Fibroblast of mammary gland (primary cell): ENCODE measurements at regions not wholly inside any gene's neighbourhood (a gene's known extent, or its start where the extent isn't known, plus 50 kb on each side); places are given as distances from the start of the nearest gene placed in this dataset.

Experiments
- DNase-seq: peaks from one replicate; pipeline ENCODE4 v3.0.0-alpha.2; 2010; ENCODE audit warnings: low read depth
- H3K4me3 ChIP-seq: 2 replicates; pipeline ENCODE4 v1.5.1; 2011; ENCODE audit warnings: low read depth, mild to moderate bottlenecking, low read length, moderate library complexity; ENCODE audit not compliant: control insufficient read depth
- CTCF ChIP-seq: conservative IDR thresholded peaks from 2 replicates; pipeline ENCODE4 v1.5.1; 2011; ENCODE audit warnings: low read depth, low read length, inconsistent platforms; ENCODE audit not compliant: control insufficient read depth, insufficient read depth

- H3K4me3 ChIP-seq = no peak overlapping the region
- DNase-seq = peak; percentile 48
- TF ChIP-seq CTCF = no peak
Measured at GRCh38 chr10:31148951-31149350, 117.3 kb upstream of the ZNF438 start.

GRCh38 chr10:31149835-31150512 is 118.3 kb upstream of the ZNF438 start:
- no peak for DNase-seq
- H3K4me3 ChIP-seq = no peak overlapping the region
- TF ChIP-seq CTCF = no peak

GRCh38 chr10:31151301-31151700 is 119.6 kb upstream of the ZNF438 start:
- TF ChIP-seq CTCF = no peak
- H3K4me3 ChIP-seq = no peak overlapping the region
- no peak for DNase-seq

GRCh38 chr10:31152421-31153135 is 120.9 kb upstream of the ZNF438 start:
- DNase-seq = no peak
- TF ChIP-seq CTCF = no peak
- H3K4me3 ChIP-seq = no peak overlapping the region

GRCh38 chr10:31153161-31153560 is 121.5 kb upstream of the ZNF438 start:
- H3K4me3 ChIP-seq = no peak overlapping the region
- no peak for TF ChIP-seq CTCF
- DNase-seq = no peak

- no peak for DNase-seq
- no peak for TF ChIP-seq CTCF
- no peak overlapping the region for H3K4me3 ChIP-seq
Measured at GRCh38 chr10:31153692-31154091, 122.0 kb upstream of the ZNF438 start.
